Stomach (tissue), 8 donors: ENCODE measurements at regions not wholly inside any gene's neighbourhood (a gene's known extent, or its start where the extent isn't known, plus 50 kb on each side); places are given as distances from the start of the nearest gene placed in this dataset.
A peak's percentile ranks its signal among the peaks of the same experiment; 100 is the strongest.

ENCODE experiments used
- DNase-seq, 2 donors: peaks; one replicate each; pipeline versions ENCODE4 v3.0.0 to v3.0.0-alpha.2; 2013 to 2019
- H3K27ac ChIP-seq, 5 donors: fragments of 200-600 bp in 4 of 5; sonication (generic) in 4 of 5; one replicate each; pipeline ENCODE4 v1.5.1; 2013 to 2019; ENCODE audit warnings: mild to moderate bottlenecking in 1 of 5, moderate library complexity in 1 of 5
- H3K27me3 ChIP-seq, 3 donors: fragments of 200-600 bp; sonication (generic); one replicate each; pipeline ENCODE4 v1.5.1; 2017 to 2019; ENCODE audit warnings: mixed run types in 1 of 3
- H3K36me3 ChIP-seq, 4 donors: fragments of 200-600 bp; sonication (generic); 1 replicate in 3 of 4; 2 replicates in 1 of 4; pipeline ENCODE4 v1.5.1; 2016 to 2019
- H3K4me1 ChIP-seq, 4 donors: fragments of 200-600 bp; sonication (generic); one replicate each; pipeline ENCODE4 v1.5.1; 2016 to 2019
- H3K4me3 ChIP-seq, 4 donors: fragments of 200-600 bp; sonication (generic) in 3 of 4; one replicate each; pipeline ENCODE4 v1.5.1; 2016 to 2019; ENCODE audit warnings: mild to moderate bottlenecking in 1 of 4
- H3K9me3 ChIP-seq, 4 donors: fragments of 200-600 bp; sonication (generic); one replicate each; pipeline ENCODE4 v1.5.1; 2016 to 2019
- EP300 ChIP-seq: sonication (generic); formaldehyde crosslinking; IDR thresholded peaks from one replicate; pipeline ENCODE4 v1.6.1; 2017; ENCODE audit warnings: antibody characterized with exemption
- POLR2A ChIP-seq, 4 donors: fragments of 450-650 bp; IDR thresholded peaks; one replicate each; pipeline ENCODE4 v1.6.1; 2016; ENCODE audit warnings: antibody characterized with exemption in 4 of 4, control low read depth in 2 of 4, mild to moderate bottlenecking in 1 of 4, moderate library complexity in 1 of 4
- POLR2AphosphoS5 ChIP-seq, 3 donors: sonication (generic); formaldehyde crosslinking; IDR thresholded peaks; one replicate each; pipeline ENCODE4 v1.6.1; 2016; ENCODE audit warnings: antibody characterized with exemption in 3 of 3
- WGBS, 5 donors: extraction: QIAGEN DNeasy Blood & Tissue Kit in 3 of 5; methylation state at CpG; one replicate each; pipeline versions ENCODE4 v1.1.5 to v1.1.7; 2013 to 2018; 5-methylcytosine and 5-hydroxymethylcytosine counted together
- intact Hi-C: fragments of 100-400 bp; cut with DNase I; formaldehyde crosslinking; loops from one replicate; pipeline ENCODE4 v1.15.1; 2023; ENCODE audit warnings: low total_unique reads
- TF ChIP-seq, protein P1 (sequence below), 7 experiments: fragments of 450-650 bp in 4 of 7; fragments of 200-600 bp in 3 of 7; sonication (generic) in 3 of 7; IDR thresholded peaks; one replicate each; pipeline ENCODE4 v1.5.1; 2016 to 2019; ENCODE audit warnings: antibody characterized with exemption in 7 of 7, control low read depth in 2 of 7, mild to moderate bottlenecking in 1 of 7
- donor health status: healthy with polysubstance abuse.
- donor health status: Bipolar disorder and iron deficiency.
- donor health status: healthy.

DNA sequence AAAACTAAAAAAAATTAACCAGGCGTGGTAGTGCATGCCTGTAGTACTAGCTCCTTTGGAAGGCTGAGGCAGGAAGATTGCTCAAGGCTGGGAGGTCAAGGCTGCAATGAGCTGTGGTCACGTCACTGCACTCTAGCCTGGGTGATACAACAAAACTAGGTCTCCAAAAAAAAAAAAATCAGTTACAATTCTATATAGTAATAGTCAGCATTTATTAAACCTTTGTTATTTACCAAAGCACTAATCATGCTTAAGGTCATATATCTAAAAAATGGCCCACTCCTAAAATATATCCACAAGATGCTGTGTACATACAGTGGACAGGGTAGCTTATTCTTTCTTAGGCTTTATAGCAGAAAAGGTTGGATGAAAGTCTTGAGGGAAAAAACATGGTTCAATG is 152.4 kb downstream of the TFAP2A start:
- 70 to 94% (median 81%) methylated on average over 2 of the region's 2 CpGs for WGBS, 5 donors

DNA sequence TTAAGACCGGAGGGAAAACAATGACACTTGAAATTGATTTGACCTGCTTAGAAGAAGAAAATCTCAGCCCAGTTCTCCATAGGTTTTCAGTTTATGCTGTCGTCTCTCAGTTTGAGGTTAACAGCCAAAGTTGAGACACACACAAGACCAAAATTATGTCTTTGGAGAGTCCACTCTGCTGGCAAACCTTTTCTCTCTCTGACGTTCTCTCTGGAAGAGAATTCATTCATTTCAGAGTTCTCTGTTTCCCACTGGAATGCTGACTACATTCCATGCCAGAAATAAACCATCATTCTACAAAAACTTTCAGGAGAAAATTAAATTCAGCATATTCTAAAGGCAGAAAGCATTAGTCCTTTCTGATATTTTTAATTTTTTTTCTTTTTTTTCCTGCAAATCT is 155.2 kb downstream of the TFAP2A start:
- no peak for DNase-seq
- Histone ChIP-seq H3K4me3 (no peak overlapping the region), H3K9me3 (no peaks in the 10 kb centered on the region), H3K27me3 (no peaks in the 10 kb centered on the region), H3K36me3 (no peaks in the 10 kb centered on the region), H3K4me1 (no peaks in the 10 kb centered on the region), H3K27ac (no peak overlapping the region)
- 46 to 70% (median 63%) methylated on average over 3 of the region's 3 CpGs for WGBS, 5 donors
- TF ChIP-seq POLR2A (IDR thresholded peaks at IDR 0.05) (no peak), EP300 (no peak), POLR2AphosphoS5 (IDR thresholded peaks at IDR 0.05) (no peak)
- TF ChIP-seq, protein P1, sequence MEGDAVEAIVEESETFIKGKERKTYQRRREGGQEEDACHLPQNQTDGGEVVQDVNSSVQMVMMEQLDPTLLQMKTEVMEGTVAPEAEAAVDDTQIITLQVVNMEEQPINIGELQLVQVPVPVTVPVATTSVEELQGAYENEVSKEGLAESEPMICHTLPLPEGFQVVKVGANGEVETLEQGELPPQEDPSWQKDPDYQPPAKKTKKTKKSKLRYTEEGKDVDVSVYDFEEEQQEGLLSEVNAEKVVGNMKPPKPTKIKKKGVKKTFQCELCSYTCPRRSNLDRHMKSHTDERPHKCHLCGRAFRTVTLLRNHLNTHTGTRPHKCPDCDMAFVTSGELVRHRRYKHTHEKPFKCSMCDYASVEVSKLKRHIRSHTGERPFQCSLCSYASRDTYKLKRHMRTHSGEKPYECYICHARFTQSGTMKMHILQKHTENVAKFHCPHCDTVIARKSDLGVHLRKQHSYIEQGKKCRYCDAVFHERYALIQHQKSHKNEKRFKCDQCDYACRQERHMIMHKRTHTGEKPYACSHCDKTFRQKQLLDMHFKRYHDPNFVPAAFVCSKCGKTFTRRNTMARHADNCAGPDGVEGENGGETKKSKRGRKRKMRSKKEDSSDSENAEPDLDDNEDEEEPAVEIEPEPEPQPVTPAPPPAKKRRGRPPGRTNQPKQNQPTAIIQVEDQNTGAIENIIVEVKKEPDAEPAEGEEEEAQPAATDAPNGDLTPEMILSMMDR (IDR thresholded peaks at IDR 0.05): no peak
- intact Hi-C loops: no loop called here

More for the DNA sequence above, 152.4 kb downstream of the TFAP2A start:
- no peaks in the 10 kb centered on the region for H3K4me1 ChIP-seq
- H3K27me3 ChIP-seq: peaks cover 0 to 4% (median 0%) of the 10 kb centered on the region in 3 donors
- H3K36me3 ChIP-seq: no peaks in the 10 kb centered on the region
- intact Hi-C loops: no loop called here
- TF ChIP-seq EP300 (no peak), POLR2AphosphoS5 (IDR thresholded peaks at IDR 0.05) (no peak), POLR2A (IDR thresholded peaks at IDR 0.05) (no peak)
- TF ChIP-seq, protein P1 (IDR thresholded peaks at IDR 0.05): no peak
- no peak overlapping the region for H3K4me3 ChIP-seq
- H3K9me3 ChIP-seq: no peaks in the 10 kb centered on the region
- H3K27ac ChIP-seq: no peak overlapping the region
- no peak for DNase-seq

DNA sequence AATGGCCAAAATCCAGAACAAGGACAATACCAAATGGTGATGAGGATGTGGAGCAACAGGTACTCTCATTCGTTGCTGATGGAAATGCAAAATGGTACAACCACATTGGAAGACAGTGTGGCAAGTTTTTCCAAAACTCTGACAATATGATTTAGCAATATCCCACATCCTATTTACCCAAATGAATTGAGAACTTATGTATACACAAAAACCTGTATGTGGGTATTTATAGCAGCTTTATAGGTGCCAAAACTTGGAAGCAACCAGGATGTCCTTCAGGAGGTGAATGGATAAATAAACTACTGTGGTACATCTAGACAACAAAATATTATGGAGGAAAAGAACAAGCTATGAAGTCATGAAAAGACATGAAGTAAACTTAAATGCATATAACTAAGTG is 156.5 kb downstream of the TFAP2A start:
- no peaks in the 10 kb centered on the region for H3K9me3 ChIP-seq
- DNase-seq: no peak
- no peaks in the 10 kb centered on the region for H3K4me1 ChIP-seq
- intact Hi-C loops: no loop called here
- no peak overlapping the region for H3K27ac ChIP-seq
- WGBS, 5 donors: 71 to 86% (median 78%) methylated on average over 1 of the region's 1 CpG
- no peaks in the 10 kb centered on the region for H3K36me3 ChIP-seq
- no peaks in the 10 kb centered on the region for H3K27me3 ChIP-seq
- TF ChIP-seq POLR2AphosphoS5 (IDR thresholded peaks at IDR 0.05) (no peak), EP300 (no peak), POLR2A (IDR thresholded peaks at IDR 0.05) (no peak)
- TF ChIP-seq, protein P1 (IDR thresholded peaks at IDR 0.05): no peak
- no peak overlapping the region for H3K4me3 ChIP-seq

DNA sequence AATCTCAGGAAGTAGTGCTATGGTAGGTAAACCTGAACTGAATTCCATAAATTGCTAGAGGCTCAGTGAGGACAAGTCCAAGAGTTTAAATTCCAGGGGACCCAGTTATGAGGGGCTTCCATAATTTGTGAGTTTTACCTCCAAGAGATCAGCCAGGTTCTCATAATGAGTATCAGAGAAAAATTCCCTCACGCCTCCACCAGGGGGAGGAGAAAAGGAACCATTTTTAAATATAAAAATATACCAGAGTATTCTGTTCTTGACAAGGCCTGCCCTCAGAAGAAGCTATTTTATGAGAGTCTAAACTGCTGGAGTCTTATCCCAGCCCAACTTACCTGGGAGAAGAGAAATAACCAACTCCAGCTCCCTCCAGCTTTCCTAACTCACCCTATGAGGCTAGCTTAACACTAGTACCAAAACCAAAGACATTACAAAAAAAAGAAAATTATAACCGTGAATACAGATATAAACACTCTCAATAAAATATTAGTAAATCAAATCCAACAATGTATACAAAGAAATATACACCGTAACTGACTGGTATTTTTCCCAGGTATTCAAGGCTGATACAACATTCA is 158.7 kb downstream of the TFAP2A start:
- TF ChIP-seq, protein P1 (IDR thresholded peaks at IDR 0.05): peak in 2 of 7 experiments; percentile 31 to 40
- TF ChIP-seq POLR2A (IDR thresholded peaks at IDR 0.05) (no peak), POLR2AphosphoS5 (IDR thresholded peaks at IDR 0.05) (no peak), EP300 (no peak)
- 80 to 91% (median 87%) methylated on average over 3 of the region's 3 CpGs for WGBS, 5 donors
- Histone ChIP-seq H3K9me3 (no peaks in the 10 kb centered on the region), H3K27me3 (no peaks in the 10 kb centered on the region), H3K4me3 (no peak overlapping the region), H3K36me3 (no peaks in the 10 kb centered on the region), H3K27ac (no peak overlapping the region), H3K4me1 (no peaks in the 10 kb centered on the region)
- intact Hi-C loops: no loop called here
- DNase-seq: no peak
